AG08395 (cell line): ENCODE measurements at regions not wholly inside any gene's neighbourhood (a gene's known extent, or its start where the extent isn't known, plus 50 kb on each side); places are given as distances from the start of the nearest gene placed in this dataset.
"Not testable (repeated sequence)": the region's sequence is repeated elsewhere in the genome, so short reads cannot be mapped to it uniquely, and the experiment has no call there.

Experiments
- DNase-seq: peaks from one replicate; pipeline ENCODE4 v3.0.0; 2012; ENCODE audit warnings: mixed read lengths, low spot score

GRCh38 chr13:101003566-101003965 is 329.0 kb upstream of the TMTC4 start:
- no peak for DNase-seq

GRCh38 chr13:100989392-100989791 is 314.8 kb upstream of the TMTC4 start:
- no peak for DNase-seq

GRCh38 chr13:100988921-100989320 is 314.3 kb upstream of the TMTC4 start:
- DNase-seq = no peak

- DNase-seq = peak; percentile 22
Measured at GRCh38 chr13:100987948-100988347, 313.4 kb upstream of the TMTC4 start.

- no peak for DNase-seq
Measured at GRCh38 chr13:100986571-100986970, 312.0 kb upstream of the TMTC4 start.

- no peak for DNase-seq
Measured at GRCh38 chr13:100984085-100984705, 309.6 kb upstream of the TMTC4 start.

- DNase-seq = no peak
Measured at GRCh38 chr13:100983111-100983510, 308.5 kb upstream of the TMTC4 start.

GRCh38 chr13:100980171-100980570 is 305.6 kb upstream of the TMTC4 start:
- no peak for DNase-seq

- DNase-seq = no peak
Measured at GRCh38 chr13:100977841-100978240, 303.2 kb upstream of the TMTC4 start.

GRCh38 chr13:100976993-100977392 is 302.4 kb upstream of the TMTC4 start:
- no peak for DNase-seq

- not testable (repeated sequence) for DNase-seq
Measured at GRCh38 chr13:100975666-100976065, 301.1 kb upstream of the TMTC4 start.

- no peak for DNase-seq
Measured at GRCh38 chr13:100962585-100962984, 288.0 kb upstream of the TMTC4 start.

- DNase-seq = no peak
Measured at GRCh38 chr13:100961186-100961585, 286.6 kb upstream of the TMTC4 start.

- no peak for DNase-seq
Measured at GRCh38 chr13:100958831-100959230, 284.2 kb upstream of the TMTC4 start.

GRCh38 chr13:100957741-100958140 is 283.1 kb upstream of the TMTC4 start:
- DNase-seq = no peak

- no peak for DNase-seq
Measured at GRCh38 chr13:100954430-100955305, 280.1 kb upstream of the TMTC4 start.

- no peak for DNase-seq
Measured at GRCh38 chr13:100951016-100951415, 276.4 kb upstream of the TMTC4 start.

GRCh38 chr13:100948937-100949336 is 274.3 kb upstream of the TMTC4 start:
- not testable (repeated sequence) for DNase-seq

GRCh38 chr13:100946588-100946987 is 272.0 kb upstream of the TMTC4 start:
- DNase-seq = no peak

- no peak for DNase-seq
Measured at GRCh38 chr13:100944791-100945345, 270.3 kb upstream of the TMTC4 start.

GRCh38 chr13:100942742-100943141 is 268.1 kb upstream of the TMTC4 start:
- no peak for DNase-seq

GRCh38 chr13:100941377-100942368 is 267.1 kb upstream of the TMTC4 start:
- DNase-seq = no peak
